GM18520 (cell line): ENCODE measurements at regions not wholly inside any gene's neighbourhood (a gene's known extent, or its start where the extent isn't known, plus 50 kb on each side); places are given as distances from the start of the nearest gene placed in this dataset.

ENCODE experiments used
- ATAC-seq: cut with Tn5 transposase; IDR thresholded peaks from one replicate; pipeline ENCODE4 v1.9.1; 2021; ENCODE audit not compliant: unreplicated experiment

- no peak for ATAC-seq
Measured at GRCh38 chr17:72254808-72255449, 134.1 kb downstream of the SOX9 start.

- ATAC-seq = no peak
Measured at GRCh38 chr17:72255481-72255880, 134.7 kb downstream of the SOX9 start.

GRCh38 chr17:72258711-72259110 lies 137.9 kb downstream of the SOX9 start:
- ATAC-seq = no peak

DNA sequence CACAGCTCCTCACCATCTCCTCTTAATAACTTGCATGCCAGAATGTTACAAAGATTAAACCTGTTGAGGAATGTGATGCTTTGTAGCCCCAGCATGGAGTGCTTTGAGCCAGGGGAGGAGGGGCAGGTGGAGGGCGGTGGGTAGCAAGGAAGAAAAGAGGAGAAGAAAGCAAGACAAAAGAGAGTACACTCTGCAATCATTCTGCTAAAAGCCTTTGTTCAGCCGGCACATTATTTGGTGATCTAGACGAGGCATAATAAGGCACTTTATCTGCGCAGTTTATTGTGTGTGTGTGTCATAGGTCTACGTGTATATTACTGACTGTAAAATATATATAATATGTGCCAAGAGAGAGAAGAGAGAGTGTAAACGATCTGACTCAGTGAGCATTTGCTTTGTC lies 139.1 kb downstream of the SOX9 start:
- ATAC-seq = no peak

GRCh38 chr17:72262766-72263165 lies 141.9 kb downstream of the SOX9 start:
- ATAC-seq = no peak

GRCh38 chr17:72264682-72265405 lies 144.0 kb downstream of the SOX9 start:
- no peak for ATAC-seq

GRCh38 chr17:72266112-72266775 lies 145.4 kb downstream of the SOX9 start:
- no peak for ATAC-seq

- no peak for ATAC-seq
Measured at GRCh38 chr17:72267601-72268000, 146.8 kb downstream of the SOX9 start.

- no peak for ATAC-seq
Measured at GRCh38 chr17:72268431-72268830, 147.6 kb downstream of the SOX9 start.

GRCh38 chr17:72270273-72270924 lies 149.6 kb downstream of the SOX9 start:
- ATAC-seq = no peak

GRCh38 chr17:72271603-72272002 lies 150.8 kb downstream of the SOX9 start:
- no peak for ATAC-seq

GRCh38 chr17:72273289-72274056 lies 152.7 kb downstream of the SOX9 start:
- ATAC-seq = no peak

- no peak for ATAC-seq
Measured at GRCh38 chr17:72274614-72275013, 153.8 kb downstream of the SOX9 start.

DNA sequence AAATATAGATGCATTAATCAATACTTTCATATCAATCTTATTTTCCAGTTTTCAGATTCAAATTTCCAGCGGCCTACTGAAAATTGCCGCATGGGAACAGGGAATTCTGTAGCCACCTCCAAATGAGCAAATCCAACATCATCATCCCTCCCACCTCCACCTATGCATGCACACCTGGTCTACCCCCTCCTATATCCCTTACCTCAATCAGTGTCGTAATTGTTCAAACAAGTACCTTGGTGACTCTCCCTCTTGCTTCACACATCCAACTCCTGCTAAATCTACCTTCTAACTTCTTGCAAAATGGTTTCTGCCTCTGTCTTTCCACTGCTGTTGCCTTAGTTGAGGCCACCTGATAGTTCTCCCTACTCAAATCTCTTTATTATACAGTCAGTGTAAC lies 160.1 kb downstream of the SOX9 start:
- no peak for ATAC-seq

DNA sequence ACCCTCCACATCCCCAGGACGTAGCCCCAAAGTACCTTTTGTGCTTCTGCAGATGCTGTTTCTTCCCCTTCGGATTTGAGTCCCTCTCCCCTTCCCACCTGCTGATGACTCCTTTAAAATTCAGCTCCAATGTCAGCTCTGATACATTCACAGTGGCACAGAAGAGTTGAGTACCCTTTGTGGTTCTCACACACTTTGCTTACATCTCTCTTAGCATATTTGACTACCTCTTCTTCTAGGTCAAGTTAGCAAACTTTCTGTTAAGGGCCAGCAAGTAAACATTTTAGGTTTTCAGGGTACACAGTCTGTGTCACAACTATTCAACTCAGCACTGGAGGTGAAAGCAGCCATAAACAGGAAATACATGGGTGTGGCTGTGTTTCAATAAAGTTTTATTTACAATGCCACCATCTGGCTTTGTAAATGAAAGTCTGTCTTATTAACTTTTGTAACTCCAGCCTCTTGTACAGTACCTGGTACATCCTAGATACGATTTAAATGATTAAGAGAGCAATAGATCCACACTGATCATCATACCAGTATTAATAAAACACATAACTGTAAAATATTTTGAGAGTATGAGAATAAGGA lies 161.7 kb downstream of the SOX9 start:
- ATAC-seq = no peak

GRCh38 chr17:72284806-72285205 lies 164.0 kb downstream of the SOX9 start:
- ATAC-seq = no peak

DNA sequence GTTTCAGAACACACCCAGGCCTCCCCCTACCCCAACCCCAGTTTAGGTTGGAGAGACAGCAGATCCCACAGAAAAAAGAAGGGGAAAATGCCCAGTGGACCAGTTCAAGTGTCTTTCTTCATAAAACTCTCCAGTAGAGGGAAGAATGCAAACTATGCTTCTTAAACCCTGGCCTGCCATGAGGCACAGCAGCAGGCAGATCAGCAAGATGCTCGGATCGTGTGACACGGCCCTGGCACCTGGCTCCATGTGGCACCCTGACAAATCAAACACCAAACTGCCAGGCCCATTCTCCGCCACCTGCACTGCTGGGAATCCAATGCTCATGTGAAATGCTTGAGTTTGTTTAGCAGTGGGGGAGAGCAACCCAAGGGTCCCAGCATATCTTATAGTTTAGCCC lies 166.8 kb downstream of the SOX9 start:
- no peak for ATAC-seq

GRCh38 chr17:72294487-72294893 lies 173.7 kb downstream of the SOX9 start:
- ATAC-seq = no peak

GRCh38 chr17:72295916-72296315 lies 175.1 kb downstream of the SOX9 start:
- ATAC-seq = no peak

DNA sequence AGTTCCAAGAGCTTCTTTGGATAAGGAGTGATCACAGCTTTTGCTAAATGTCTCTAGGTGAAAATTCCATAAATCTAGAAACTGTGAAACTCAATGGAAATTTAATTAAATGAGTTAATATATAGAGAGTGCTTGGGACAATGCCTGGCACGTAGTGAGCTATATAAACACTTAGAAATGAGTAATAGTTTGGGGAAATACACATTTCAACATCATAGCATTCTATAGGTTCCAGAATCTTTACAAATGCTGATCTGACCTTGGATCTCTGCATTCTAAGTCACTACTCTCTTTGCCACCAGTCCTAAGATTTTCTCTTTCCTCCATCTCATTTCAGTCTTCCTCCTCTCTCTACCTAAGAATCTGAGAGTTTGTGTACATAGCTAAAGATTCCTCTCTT lies 175.6 kb downstream of the SOX9 start:
- no peak for ATAC-seq
